Stimulated activated CD4-positive, alpha-beta T cell treated with anti-CD3 and anti-CD28 coated beads, Interleukin-12 subunit alpha, Interleukin-12 subunit beta, amount 100 ng/mL, for 48 hours (primary cell): ENCODE measurements at regions not wholly inside any gene's neighbourhood (a gene's known extent, or its start where the extent isn't known, plus 50 kb on each side); places are given as distances from the start of the nearest gene placed in this dataset.
"Not testable (repeated sequence)": the region's sequence is repeated elsewhere in the genome, so short reads cannot be mapped to it uniquely, and the experiment has no call there.

ENCODE experiments used
- DNase-seq, 3 donors: peaks; one replicate each; pipeline ENCODE4 v3.0.0-alpha.2; 2020; ENCODE audit warnings: low read depth in 2 of 3, low spot score in 1 of 3

DNA sequence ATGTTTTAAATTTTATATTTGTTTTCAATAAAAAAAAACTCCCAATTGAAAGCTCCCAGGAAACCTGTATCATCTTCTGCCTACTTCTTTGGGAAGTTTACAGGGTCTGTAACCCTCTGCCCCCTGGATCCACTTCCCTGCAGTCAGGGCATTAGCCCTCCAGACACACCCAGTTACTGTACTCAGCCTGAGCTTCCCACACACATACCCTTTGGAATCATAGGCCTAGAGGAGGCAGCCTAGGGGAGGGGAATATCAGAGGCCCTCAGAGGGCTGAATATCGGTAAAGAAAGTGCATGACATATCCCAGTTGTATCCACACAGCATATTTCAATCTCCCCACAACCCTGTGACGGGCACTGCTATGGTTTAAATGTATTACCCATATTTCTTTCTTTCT, 56.2 kb upstream of the TFPI start:
- DNase-seq: not testable (repeated sequence)

GRCh38 chr2:187612857-187613256, 58.6 kb upstream of the TFPI start:
- DNase-seq: no peak

DNA sequence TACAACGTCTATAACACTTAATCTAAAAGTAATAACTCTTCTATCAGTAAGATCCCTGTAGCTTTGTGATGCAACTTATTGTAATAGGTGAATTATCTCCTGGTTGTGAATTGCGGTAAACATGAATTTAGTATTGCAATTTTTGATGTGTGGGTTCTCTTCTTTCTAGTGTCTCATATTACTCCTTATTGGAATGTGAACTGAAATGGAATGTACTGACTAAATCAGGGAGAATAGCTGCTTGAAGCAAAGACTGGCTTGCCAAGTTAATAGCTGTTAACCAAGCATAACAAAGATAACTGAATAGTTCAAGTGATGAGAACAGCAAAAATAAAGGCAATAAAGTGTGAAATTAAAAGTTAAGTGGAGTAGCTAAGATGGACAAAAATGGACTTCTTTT, 60.5 kb upstream of the TFPI start:
- no peak for DNase-seq

DNA sequence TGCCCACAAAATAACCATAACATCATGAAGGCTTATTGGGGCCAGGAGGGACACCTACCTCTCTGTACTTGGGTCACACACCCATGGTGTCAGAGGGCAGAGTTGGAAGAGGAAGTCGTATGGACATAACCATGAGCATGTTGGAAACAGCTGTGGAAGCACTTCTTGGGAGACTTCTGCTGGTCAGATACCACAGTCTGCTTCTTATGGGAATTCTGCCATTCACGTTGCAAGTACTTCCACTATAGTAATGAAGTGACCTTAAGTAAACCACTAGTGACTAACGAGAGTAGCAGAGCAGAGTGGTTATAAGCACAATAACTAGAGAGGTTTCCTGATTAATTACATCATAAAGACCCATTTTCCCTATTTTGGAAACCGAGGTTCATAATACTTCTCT, 61.1 kb upstream of the TFPI start:
- DNase-seq: no peak

DNA sequence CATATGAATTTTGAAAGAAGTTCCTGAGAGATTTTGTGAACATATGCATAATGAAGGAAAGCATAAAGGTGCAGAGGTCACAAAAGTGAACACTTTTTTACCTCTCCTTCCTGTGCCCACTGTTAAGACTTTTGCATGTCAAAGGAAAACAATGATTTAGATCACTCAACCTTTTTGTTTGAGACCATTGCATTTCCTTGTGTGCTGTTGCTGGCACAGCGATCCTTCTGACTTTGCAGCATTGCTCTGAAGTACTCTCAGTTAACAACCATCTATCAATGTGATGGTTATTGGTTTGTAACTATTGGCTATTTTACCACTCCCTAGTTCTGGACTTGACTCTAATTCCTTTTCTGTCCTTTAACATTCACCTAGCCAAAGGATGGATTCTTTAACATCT, 61.7 kb upstream of the TFPI start:
- DNase-seq: no peak

DNA sequence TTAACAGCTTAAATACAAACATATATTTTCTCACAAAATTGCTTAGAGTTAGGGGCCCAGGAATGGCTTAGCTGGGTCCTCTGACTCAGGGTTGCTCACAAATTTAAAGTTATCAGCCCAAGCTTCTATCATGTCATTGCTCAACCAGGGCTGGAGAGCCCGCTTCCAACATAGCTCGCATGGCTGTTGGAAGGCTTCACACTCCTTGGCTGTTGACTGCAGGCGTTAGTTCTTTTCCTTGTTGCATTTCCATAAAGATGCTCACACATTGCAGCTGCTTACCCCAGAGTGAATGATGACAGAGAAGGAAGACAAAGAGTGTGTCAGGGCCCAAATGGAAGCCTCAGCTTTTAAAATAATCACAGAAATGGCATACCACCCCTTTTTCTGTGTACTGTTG, 62.9 kb upstream of the TFPI start:
- DNase-seq: no peak

- DNase-seq: no peak
Observed at GRCh38 chr2:187617905-187618304, 63.7 kb upstream of the TFPI start.

GRCh38 chr2:187618813-187619212, 64.6 kb upstream of the TFPI start:
- DNase-seq: no peak

DNA sequence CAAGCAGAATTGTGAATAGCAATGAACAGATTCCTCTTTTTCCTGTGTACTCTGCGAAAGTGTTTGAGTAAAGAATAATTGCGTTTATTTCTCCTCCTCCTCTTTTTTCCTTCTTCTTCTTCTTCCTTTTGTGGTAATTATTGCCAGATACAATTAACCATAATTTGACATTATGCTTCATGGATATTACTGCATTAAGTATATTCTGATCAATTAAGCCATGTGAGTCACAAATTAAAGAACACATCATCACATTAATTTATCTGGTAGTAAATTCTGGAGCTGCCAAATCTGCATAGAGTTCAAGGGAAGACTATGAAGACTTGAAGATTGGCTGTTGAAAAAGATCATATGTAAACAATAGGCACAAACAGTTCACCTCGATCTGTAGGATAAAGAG, 72.9 kb upstream of the TFPI start:
- DNase-seq: no peak

- not testable (repeated sequence) for DNase-seq
Observed at GRCh38 chr2:187636731-187637391, 82.6 kb upstream of the TFPI start.

- not testable (repeated sequence) for DNase-seq
Observed at GRCh38 chr2:187637392-187637740, 83.1 kb upstream of the TFPI start.

DNA sequence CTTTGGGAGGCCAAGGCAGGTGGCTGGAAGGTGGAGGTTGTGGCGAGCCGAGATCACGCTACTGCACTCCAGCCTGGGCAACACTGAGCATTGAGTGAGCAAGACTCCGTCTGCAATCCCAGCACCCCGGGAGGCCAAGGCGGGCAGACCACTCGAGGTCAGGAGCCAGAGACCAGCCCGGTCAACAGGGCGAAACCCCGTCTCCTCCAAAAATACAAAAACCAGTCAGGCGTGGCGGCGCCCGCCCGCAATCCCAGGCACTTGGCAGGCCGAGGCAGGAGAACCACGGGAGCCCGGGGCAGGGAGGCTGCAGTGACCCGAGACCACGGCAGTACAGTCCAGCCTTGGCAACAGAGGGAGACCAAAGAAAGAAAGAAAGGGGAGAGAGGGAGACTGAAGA, 83.5 kb upstream of the TFPI start:
- not testable (repeated sequence) for DNase-seq

GRCh38 chr2:187638840-187639239, 84.6 kb upstream of the TFPI start:
- DNase-seq: no peak

GRCh38 chr2:187640926-187641510, 86.8 kb upstream of the TFPI start:
- no peak for DNase-seq

GRCh38 chr2:187642498-187642897, 88.3 kb upstream of the TFPI start:
- no peak for DNase-seq

GRCh38 chr2:187644486-187644885, 90.3 kb upstream of the TFPI start:
- no peak for DNase-seq

DNA sequence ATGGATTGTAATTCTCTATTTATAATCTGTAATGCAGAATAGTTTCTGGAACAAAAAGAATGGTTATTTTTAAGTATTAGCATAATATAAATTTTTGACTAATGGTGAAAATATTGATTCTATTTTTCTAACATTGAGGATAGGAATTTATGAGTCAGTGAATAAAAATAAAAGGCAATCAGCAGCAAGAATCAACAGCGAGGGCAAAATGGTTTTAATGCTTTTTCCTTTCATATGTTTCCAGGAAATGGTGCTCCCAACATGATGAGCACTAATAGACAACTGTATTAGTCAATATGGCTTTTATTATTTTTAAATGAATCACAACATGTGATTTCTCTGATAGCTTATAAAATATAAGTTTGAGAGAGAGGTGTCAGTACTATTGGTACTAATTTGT, 90.7 kb upstream of the TFPI start:
- DNase-seq: no peak

DNA sequence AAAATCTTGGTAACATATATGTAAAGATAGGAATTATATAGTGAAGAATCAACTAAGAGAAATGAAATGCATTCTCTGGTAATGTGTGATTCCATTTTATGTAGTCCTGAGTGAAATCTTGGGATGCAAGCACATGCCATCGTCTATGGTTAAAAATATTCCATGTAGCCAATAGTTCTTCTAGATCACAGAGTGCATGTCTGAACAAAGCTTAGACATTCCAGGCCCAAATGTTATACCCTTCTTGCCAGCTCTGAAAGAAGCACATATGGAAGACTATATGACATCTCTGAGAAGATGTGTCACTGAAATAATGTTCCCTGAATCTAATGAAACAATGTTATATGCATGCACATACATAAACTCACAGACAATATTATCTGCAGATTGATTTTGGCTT, 92.3 kb upstream of the TFPI start:
- no peak for DNase-seq

DNA sequence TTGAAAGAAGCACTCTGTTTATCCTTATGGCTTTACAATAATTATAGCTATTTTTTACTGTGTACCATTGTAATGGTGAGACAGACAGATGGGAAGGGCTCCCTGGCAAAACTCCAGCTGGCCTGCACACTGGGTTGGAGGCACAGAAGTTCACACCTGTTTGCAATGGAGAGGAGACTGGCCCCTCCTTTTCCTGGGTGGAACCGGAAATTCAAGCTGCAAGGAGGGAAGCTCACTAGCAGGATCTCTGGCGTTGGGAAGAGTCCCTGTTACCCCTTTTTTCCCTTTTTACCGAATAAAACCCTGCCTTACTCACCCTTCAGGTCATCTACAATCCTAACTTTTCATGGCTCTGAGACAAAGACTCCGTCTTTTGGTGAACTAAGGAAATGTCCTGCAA, 100.3 kb upstream of the TFPI start:
- no peak for DNase-seq

DNA sequence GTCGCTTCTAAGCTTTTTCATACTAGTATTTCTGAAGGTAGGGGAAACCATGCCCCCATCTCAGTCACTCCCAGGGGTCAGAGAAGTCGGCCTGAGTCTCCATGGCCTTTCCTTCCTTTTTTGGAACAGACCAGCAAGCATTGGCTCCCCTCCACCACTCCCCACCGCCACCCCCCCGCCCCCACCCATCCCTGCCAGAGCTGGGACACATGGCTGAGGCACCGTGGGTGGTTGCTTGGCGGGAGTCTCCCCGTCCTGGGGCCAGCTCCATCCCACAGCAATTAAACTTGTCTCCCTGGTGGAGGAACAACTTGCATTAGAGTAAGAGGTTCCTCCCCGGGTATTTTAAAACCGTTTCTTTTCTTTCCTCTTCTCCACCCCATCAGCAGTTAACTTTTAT, 100.8 kb upstream of the TFPI start:
- DNase-seq: no peak

DNA sequence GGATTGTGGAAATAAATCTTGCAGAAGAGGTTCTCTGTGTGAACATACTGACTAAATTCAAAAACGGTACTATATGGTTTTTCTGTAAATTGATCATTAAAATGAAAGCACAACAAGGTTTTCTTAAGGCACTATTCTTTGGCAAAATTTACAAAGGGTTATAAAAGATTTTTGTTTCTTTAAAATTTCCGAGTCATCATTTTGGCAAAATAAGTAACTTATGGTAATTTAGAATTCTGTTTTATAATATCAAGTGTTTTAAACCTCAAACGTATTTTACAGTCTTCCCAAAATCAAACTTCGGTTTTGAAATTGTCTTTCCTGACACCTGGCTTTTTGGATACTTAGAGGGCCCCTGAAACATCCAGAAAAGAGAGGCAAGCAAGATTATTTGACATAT, 101.9 kb upstream of the TFPI start:
- no peak for DNase-seq

DNA sequence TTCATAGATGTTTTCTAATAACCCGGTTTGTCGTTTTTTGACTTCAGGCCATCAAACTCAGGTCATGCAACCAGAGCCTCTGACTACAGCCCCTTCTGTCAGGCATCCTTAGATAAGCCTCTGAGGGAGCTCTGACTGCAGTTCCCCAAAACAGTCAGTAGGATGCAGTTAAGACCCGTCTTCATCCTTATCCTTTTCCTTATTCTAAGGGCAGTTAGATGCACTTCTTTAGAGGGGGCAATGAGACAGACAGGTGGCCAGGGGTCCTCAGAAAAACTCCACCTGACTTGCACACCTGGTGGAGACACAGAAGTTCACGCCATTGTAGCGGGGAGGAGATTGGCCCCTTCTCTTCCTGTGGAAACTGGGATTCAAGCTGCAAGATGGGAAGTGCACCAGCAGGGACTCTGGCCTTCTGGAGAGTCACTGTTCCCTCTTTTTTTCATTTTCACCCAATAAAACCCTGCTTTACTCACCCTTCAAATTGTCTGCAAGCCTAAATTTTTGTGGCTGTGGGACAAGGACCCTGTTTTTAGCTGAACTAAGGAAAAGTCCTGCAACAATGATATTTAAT, 104.8 kb upstream of the TFPI start:
- no peak for DNase-seq

DNA sequence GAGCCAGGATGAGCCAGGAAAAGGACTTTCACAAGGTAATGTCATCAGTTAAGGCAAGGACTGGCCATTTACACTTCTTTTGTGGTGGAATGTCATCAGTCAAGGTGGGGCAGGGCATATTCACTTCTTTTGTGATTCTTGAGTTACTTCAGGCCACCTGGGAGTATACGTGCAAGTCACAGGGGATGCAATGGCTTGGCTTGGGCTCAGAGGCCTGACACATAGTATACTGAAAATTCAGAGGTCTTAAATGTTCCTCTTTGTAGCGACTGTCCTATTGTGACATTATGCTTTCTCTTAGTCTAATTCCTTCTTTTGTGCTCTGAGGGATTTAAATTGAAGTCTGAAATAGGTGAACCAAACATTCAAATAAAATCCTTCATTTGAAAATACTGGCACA, 121.8 kb upstream of the TFPI start:
- not testable (repeated sequence) for DNase-seq
